ENCODE measurements at regions not wholly inside any gene's neighbourhood (a gene's known extent, or its start where the extent isn't known, plus 50 kb on each side); places are given as distances from the start of the nearest gene placed in this dataset.

- TF ChIP-seq REST (IDR thresholded peaks at IDR 0.05; ENCODE audit: low read depth) (no peak), NFIC (IDR thresholded peaks at IDR 0.05) (no peak), TAF1 (IDR thresholded peaks at IDR 0.05; ENCODE audit: low read depth) (no peak), CREB1 (IDR thresholded peaks at IDR 0.05; ENCODE audit: low read depth) (no peak), YY1 (IDR thresholded peaks at IDR 0.05; ENCODE audit: low read depth) (no peak)
Observed at GRCh38 chr5:1698589-1699316, 100.9 kb downstream of the MRPL36 start.
